GM19455 (cell line): ENCODE measurements at regions not wholly inside any gene's neighbourhood (a gene's known extent, or its start where the extent isn't known, plus 50 kb on each side); places are given as distances from the start of the nearest gene placed in this dataset.

Experiments
- ATAC-seq: cut with Tn5 transposase; IDR thresholded peaks from one replicate; pipeline ENCODE4 v1.9.1; 2021; ENCODE audit not compliant: unreplicated experiment

GRCh38 chr2:153027533-153027932 lies 309.1 kb downstream of the ARL6IP6 start:
- no peak for ATAC-seq

GRCh38 chr2:153020201-153020600 lies 301.8 kb downstream of the ARL6IP6 start:
- ATAC-seq, result no peak

GRCh38 chr2:153005071-153005730 lies 286.8 kb downstream of the ARL6IP6 start:
- ATAC-seq, result no peak

DNA sequence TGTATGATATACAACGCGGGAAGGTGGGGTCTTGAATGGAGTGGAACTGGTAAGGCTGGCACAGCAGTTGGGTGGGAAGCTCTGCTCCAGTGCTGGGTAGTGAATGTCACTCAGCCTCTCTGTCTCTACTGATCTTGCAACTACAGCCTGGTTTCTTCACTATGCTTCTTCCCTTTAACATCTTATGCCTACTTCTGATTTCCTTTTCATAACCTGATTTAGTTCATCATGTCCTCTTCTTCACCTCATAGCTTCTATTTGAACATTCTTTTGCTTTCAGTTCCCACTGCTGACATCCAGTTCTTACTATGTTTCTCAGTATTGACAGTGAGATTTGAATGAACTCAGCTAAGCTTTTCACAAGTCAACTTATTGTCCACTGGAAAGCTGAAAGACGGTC lies 286.2 kb downstream of the ARL6IP6 start:
- no peak for ATAC-seq

GRCh38 chr2:152974146-152974545 lies 255.7 kb downstream of the ARL6IP6 start:
- ATAC-seq, result no peak

GRCh38 chr2:152971685-152972084 lies 253.3 kb downstream of the ARL6IP6 start:
- ATAC-seq, result no peak

DNA sequence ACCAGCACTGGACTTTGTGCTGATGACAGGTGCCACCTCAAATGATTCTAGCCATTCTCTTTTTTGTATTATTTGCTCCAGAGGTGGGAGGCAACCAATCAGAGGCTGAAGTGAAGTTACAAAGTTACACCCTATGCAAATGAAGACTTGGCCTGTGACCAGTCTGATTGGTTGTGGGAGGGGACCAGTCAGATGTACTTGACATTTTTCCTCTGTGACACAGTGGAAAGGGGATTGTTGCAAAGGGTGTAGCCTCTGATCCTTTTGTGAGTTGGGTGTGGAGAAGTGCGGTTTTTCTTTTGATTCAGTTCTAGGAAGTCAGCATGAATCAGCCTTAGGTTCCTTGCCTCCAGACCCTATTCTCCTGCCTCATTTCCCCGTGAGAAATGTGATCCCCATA lies 244.0 kb downstream of the ARL6IP6 start:
- no peak for ATAC-seq

- no peak for ATAC-seq
Observed at GRCh38 chr2:152961351-152961750, 242.9 kb downstream of the ARL6IP6 start.

DNA sequence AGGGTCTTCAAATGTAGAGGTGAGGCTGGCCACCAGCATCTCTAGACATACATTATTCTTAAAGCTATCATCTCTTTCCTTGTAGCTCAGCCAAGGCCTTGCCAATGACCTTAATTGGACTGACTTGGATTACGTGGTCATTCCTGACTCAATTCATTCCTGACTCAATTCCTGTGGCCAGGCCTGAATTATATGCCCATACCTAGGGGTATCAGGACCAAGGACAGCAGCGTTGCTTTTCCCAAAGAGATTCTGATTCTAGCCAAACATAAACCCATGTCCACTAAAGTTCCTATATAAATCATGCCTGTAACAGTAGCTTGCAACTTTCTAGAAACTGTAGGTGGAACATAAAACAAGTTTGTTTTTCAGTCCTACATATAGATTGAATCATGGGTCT lies 231.7 kb downstream of the ARL6IP6 start:
- no peak for ATAC-seq

DNA sequence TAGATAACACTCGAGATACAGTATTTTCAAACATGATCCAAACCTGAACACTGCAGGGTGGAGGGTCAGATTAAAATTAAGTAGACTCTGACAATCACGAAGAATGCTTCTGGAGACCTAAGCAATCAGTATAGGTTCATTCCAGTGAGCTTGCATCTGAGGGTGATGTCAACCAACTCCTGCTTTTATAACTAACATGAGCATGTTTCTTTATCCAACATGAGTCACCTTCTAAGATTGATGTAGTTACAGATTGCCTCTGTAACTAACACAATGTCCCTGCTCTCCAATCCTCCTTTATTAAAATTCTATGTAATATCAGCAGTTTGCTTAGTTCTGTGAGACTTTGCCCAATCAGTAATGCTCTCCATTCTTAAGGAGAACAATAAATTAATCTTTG lies 225.7 kb downstream of the ARL6IP6 start:
- no peak for ATAC-seq

DNA sequence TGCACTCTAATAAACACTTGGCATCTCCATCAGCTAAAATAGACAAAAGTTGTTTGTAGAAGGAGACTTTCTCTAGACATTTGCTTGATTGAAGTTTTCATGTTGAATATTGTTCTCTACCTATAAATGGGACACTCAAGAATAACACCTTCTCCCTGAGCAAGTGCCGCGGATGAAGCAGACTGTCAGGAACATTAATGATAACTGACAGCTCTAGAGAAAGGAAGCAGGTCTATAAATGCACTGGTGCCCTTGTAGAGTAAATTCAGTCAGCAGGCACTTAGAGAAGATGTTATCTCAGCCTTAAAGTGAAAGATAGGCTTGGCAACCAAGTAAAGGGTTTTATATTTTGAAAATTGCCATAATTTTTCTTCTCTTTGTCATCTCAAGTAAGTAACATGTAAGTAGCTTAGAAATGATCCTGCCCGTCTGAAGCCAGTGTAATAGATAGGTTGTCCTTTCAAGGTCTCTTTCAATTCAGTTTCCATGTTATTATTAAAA lies 224.6 kb downstream of the ARL6IP6 start:
- no peak for ATAC-seq

- ATAC-seq, result no peak
Observed at GRCh38 chr2:152930501-152930900, 212.1 kb downstream of the ARL6IP6 start.

- ATAC-seq, result no peak
Observed at GRCh38 chr2:152929628-152930027, 211.2 kb downstream of the ARL6IP6 start.

- ATAC-seq, result peak; percentile 82
Observed at GRCh38 chr2:152925547-152926448, 207.4 kb downstream of the ARL6IP6 start.

DNA sequence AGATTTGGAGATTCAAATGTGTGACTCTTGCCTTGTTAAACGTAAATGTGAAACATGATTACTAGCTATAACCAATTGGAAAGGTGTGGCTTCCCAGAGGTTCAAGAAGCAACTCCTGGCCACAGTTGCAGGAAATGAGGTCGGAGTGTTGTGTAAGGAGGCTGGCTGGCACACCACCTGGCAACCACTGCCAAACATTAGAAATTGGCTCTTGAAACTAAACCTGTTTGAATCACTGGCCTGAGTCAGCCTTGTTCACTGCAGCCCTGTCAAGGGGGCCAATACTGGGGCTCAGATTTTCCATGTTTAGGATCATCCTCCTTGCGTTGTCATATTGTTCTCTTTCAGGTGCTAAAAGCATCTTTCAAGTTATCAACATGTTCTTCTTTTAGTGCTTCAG lies 206.3 kb downstream of the ARL6IP6 start:
- ATAC-seq, result no peak

GRCh38 chr2:152924219-152924618 lies 205.8 kb downstream of the ARL6IP6 start:
- ATAC-seq, result no peak

- ATAC-seq, result no peak
Observed at GRCh38 chr2:152920846-152921245, 202.4 kb downstream of the ARL6IP6 start.

DNA sequence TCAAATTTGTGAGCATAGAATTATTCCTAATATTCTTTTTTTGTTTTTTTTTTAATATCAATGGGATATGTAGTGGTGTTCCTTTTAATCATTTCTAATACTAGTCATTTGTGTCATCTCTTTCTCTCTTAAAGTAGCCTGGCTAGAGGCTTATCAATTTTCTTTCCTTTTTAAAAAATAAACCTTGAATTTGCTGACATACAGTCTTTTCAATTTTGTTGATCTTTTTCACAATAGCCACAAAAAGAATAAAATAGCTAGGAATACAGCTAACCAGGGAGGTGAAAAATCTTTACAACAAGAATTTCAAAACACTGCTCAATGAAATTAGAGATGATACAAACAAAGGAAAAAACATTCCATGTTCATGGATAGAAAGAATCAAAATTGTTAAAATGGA lies 192.6 kb downstream of the ARL6IP6 start:
- no peak for ATAC-seq

GRCh38 chr2:152907046-152907445 lies 188.6 kb downstream of the ARL6IP6 start:
- no peak for ATAC-seq

- no peak for ATAC-seq
Observed at GRCh38 chr2:152894051-152894450, 175.6 kb downstream of the ARL6IP6 start.

DNA sequence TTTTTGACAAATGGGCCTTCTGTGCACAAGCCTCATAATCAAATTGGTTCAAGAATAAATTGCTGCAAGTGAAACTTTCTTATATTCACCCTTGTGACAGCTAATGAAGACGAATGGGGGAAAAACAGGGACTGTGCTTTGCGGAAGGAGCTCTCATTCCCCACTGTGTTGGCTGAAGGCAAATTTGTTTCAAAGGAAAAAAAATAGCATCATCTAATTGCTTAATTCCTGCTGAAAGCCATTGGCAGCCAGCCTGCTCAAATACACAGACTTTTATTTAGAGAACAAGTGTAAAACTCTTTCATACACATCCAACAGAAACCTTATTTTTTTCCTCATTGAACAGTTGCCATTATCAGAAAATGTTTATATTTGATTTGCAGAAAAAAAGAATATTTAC lies 172.3 kb downstream of the ARL6IP6 start:
- no peak for ATAC-seq

GRCh38 chr2:152883951-152884487 lies 165.6 kb downstream of the ARL6IP6 start:
- ATAC-seq, result no peak
